ENCODE measurements at regions not wholly inside any gene's neighbourhood (a gene's known extent, or its start where the extent isn't known, plus 50 kb on each side); places are given as distances from the start of the nearest gene placed in this dataset.

- TF ChIP-seq EZH2 (IDR thresholded peaks at IDR 0.05; ENCODE audit: low read length) (no peak), CTCF (optimal IDR thresholded peaks at IDR 0.05 in 1 of 3, IDR thresholded peaks at IDR 0.05 in 1 of 3, conservative IDR thresholded peaks at IDR 0.05 in 1 of 3; ENCODE audit: extremely low read depth in 1 of 3, insufficient read depth in 2 of 3, low read length in 3 of 3) (no peak)
These were observed 1088.7 kb downstream of the SUCLG1 start for GRCh38 chr2:83370419-83370762.
